ENCODE measurements at regions not wholly inside any gene's neighbourhood (a gene's known extent, or its start where the extent isn't known, plus 50 kb on each side); places are given as distances from the start of the nearest gene placed in this dataset.

GRCh38 chr17:14755002-14755401 is 454.1 kb downstream of the HS3ST3B1 start:
- no peak overlapping the region for H3K27ac ChIP-seq (ENCODE audit: low read length)
- no peaks in the 10 kb centered on the region for H3K9me3 ChIP-seq (ENCODE audit: low read length)
- no peak overlapping the region for H2AFZ ChIP-seq (ENCODE audit: low read length)
- H3K4me3 ChIP-seq (ENCODE audit: low read length): no peak overlapping the region
- no peaks in the 10 kb centered on the region for H3K27me3 ChIP-seq (ENCODE audit: low read length)
- no peaks in the 10 kb centered on the region for H3K36me3 ChIP-seq (ENCODE audit: insufficient read depth, low read length)
- no peaks in the 10 kb centered on the region for H3K79me2 ChIP-seq (ENCODE audit: low read length)
- no peak overlapping the region for H3K4me2 ChIP-seq (ENCODE audit: low read depth, low read length, poor library complexity, severe bottlenecking)
- no peak for DNase-seq
- no peaks in the 10 kb centered on the region for H3K9me2 ChIP-seq (replicated peaks; ENCODE audit: insufficient read depth, low read length)
- no peak overlapping the region for H3K9ac ChIP-seq (ENCODE audit: low read length)
- H4K20me1 ChIP-seq (ENCODE audit: insufficient read depth, low read depth, low read length): no peaks in the 10 kb centered on the region
- no peaks in the 10 kb centered on the region for H3K4me1 ChIP-seq (ENCODE audit: low read length)

DNA sequence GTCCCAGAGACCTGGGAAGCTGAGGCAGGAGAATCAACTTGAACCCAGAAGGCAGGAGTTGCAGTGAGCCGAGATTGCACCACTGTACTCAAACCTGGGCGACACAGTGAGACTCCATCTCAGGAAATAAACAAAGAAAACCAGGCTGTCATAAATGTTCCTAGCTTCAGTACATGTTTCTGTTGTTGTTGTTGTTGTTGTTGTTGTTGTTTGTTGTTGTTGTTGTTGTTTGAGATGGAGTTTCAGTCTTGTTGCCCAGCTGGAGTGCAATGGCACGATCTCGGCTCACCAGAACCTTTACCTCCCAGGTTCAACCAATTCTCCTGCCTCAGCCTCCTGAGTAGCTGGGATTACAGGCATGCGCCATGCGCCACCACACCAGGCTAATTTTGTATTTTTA is 452.5 kb downstream of the HS3ST3B1 start:
- Histone ChIP-seq H3K4me2 (ENCODE audit: low read depth, low read length, poor library complexity, severe bottlenecking) (no peak overlapping the region), H2AFZ (ENCODE audit: low read length) (no peak overlapping the region), H4K20me1 (ENCODE audit: insufficient read depth, low read depth, low read length) (no peaks in the 10 kb centered on the region), H3K36me3 (ENCODE audit: insufficient read depth, low read length) (no peaks in the 10 kb centered on the region), H3K9me3 (ENCODE audit: low read length) (no peaks in the 10 kb centered on the region), H3K9ac (ENCODE audit: low read length) (no peak overlapping the region), H3K27ac (ENCODE audit: low read length) (no peak overlapping the region), H3K27me3 (ENCODE audit: low read length) (no peaks in the 10 kb centered on the region), H3K4me1 (ENCODE audit: low read length) (no peaks in the 10 kb centered on the region), H3K9me2 (replicated peaks; ENCODE audit: insufficient read depth, low read length) (no peaks in the 10 kb centered on the region), H3K79me2 (ENCODE audit: low read length) (no peaks in the 10 kb centered on the region), H3K4me3 (ENCODE audit: low read length) (no peak overlapping the region)
- DNase-seq: no peak

DNA sequence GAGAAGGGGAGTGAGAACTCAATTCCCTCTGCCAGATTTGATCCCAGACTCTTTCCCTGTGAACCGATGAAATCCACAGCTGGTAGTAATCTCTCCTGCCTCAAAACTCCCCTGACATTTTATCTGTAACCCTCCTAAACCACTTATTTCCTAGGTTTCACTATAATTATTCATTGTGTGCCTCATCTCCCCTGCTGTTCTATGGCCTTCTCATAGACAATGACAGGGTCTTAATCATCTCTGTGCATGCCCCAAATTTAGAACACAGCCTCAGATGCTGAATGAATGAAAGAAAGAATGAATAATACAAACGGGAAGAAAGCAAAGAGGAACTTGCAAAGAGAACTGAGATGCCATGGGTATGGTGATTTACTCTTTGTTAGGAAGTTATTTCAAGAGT is 451.1 kb downstream of the HS3ST3B1 start:
- no peaks in the 10 kb centered on the region for H4K20me1 ChIP-seq (ENCODE audit: insufficient read depth, low read depth, low read length)
- H3K4me3 ChIP-seq (ENCODE audit: low read length): no peak overlapping the region
- H3K9me3 ChIP-seq (ENCODE audit: low read length): no peaks in the 10 kb centered on the region
- no peaks in the 10 kb centered on the region for H3K79me2 ChIP-seq (ENCODE audit: low read length)
- no peak overlapping the region for H3K4me2 ChIP-seq (ENCODE audit: low read depth, low read length, poor library complexity, severe bottlenecking)
- H3K27me3 ChIP-seq (ENCODE audit: low read length): no peaks in the 10 kb centered on the region
- H3K4me1 ChIP-seq (ENCODE audit: low read length): no peaks in the 10 kb centered on the region
- H3K9ac ChIP-seq (ENCODE audit: low read length): no peak overlapping the region
- H2AFZ ChIP-seq (ENCODE audit: low read length): no peak overlapping the region
- H3K9me2 ChIP-seq (replicated peaks; ENCODE audit: insufficient read depth, low read length): no peaks in the 10 kb centered on the region
- no peak for DNase-seq
- no peak overlapping the region for H3K27ac ChIP-seq (ENCODE audit: low read length)
- H3K36me3 ChIP-seq (ENCODE audit: insufficient read depth, low read length): no peaks in the 10 kb centered on the region

GRCh38 chr17:14750866-14751265 is 450.0 kb downstream of the HS3ST3B1 start:
- Histone ChIP-seq H3K9me2 (replicated peaks; ENCODE audit: insufficient read depth, low read length) (no peaks in the 10 kb centered on the region), H3K79me2 (ENCODE audit: low read length) (no peaks in the 10 kb centered on the region), H3K27ac (ENCODE audit: low read length) (no peak overlapping the region), H3K4me2 (ENCODE audit: low read depth, low read length, poor library complexity, severe bottlenecking) (no peak overlapping the region), H4K20me1 (ENCODE audit: insufficient read depth, low read depth, low read length) (no peaks in the 10 kb centered on the region), H3K4me3 (ENCODE audit: low read length) (no peak overlapping the region), H3K4me1 (ENCODE audit: low read length) (no peaks in the 10 kb centered on the region), H3K27me3 (ENCODE audit: low read length) (no peaks in the 10 kb centered on the region), H2AFZ (ENCODE audit: low read length) (no peak overlapping the region), H3K9me3 (ENCODE audit: low read length) (no peaks in the 10 kb centered on the region), H3K36me3 (ENCODE audit: insufficient read depth, low read length) (no peaks in the 10 kb centered on the region), H3K9ac (ENCODE audit: low read length) (no peak overlapping the region)
- DNase-seq: no peak

GRCh38 chr17:14749269-14749668 is 448.4 kb downstream of the HS3ST3B1 start:
- Histone ChIP-seq H3K4me3 (ENCODE audit: low read length) (no peak overlapping the region), H3K4me1 (ENCODE audit: low read length) (no peaks in the 10 kb centered on the region), H3K4me2 (ENCODE audit: low read depth, low read length, poor library complexity, severe bottlenecking) (no peak overlapping the region), H3K9me2 (replicated peaks; ENCODE audit: insufficient read depth, low read length) (no peaks in the 10 kb centered on the region), H3K27ac (ENCODE audit: low read length) (no peak overlapping the region), H3K27me3 (ENCODE audit: low read length) (no peaks in the 10 kb centered on the region), H3K79me2 (ENCODE audit: low read length) (no peaks in the 10 kb centered on the region), H4K20me1 (ENCODE audit: insufficient read depth, low read depth, low read length) (no peaks in the 10 kb centered on the region), H3K36me3 (ENCODE audit: insufficient read depth, low read length) (no peaks in the 10 kb centered on the region), H3K9me3 (ENCODE audit: low read length) (no peaks in the 10 kb centered on the region), H3K9ac (ENCODE audit: low read length) (no peak overlapping the region), H2AFZ (ENCODE audit: low read length) (no peak overlapping the region)
- DNase-seq: no peak

- H4K20me1 ChIP-seq (ENCODE audit: insufficient read depth, low read depth, low read length): no peaks in the 10 kb centered on the region
- DNase-seq: no peak
- H3K9ac ChIP-seq (ENCODE audit: low read length): no peak overlapping the region
- H3K79me2 ChIP-seq (ENCODE audit: low read length): no peaks in the 10 kb centered on the region
- no peaks in the 10 kb centered on the region for H3K36me3 ChIP-seq (ENCODE audit: insufficient read depth, low read length)
- H3K27me3 ChIP-seq (ENCODE audit: low read length): no peaks in the 10 kb centered on the region
- no peaks in the 10 kb centered on the region for H3K9me2 ChIP-seq (replicated peaks; ENCODE audit: insufficient read depth, low read length)
- H2AFZ ChIP-seq (ENCODE audit: low read length): no peak overlapping the region
- H3K9me3 ChIP-seq (ENCODE audit: low read length): no peaks in the 10 kb centered on the region
- H3K27ac ChIP-seq (ENCODE audit: low read length): no peak overlapping the region
- H3K4me3 ChIP-seq (ENCODE audit: low read length): no peak overlapping the region
- no peak overlapping the region for H3K4me2 ChIP-seq (ENCODE audit: low read depth, low read length, poor library complexity, severe bottlenecking)
- H3K4me1 ChIP-seq (ENCODE audit: low read length): no peaks in the 10 kb centered on the region
These were observed 447.3 kb downstream of the HS3ST3B1 start for GRCh38 chr17:14748036-14748710.

DNA sequence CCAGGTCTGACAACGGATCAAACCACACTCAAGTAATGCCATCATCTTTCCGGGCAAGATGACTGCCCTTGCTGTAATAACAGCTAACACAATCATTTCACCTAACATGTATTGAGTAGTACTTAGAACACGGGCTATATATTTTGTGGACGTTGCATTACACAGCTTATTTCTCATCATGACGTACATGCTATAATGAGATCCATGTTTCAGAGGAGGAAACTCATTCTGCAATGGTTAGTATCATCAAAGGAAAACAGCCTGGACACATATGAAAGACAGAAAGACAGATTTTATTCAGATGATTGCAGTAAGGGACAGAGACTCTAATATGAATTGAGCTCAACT is 446.7 kb downstream of the HS3ST3B1 start:
- H2AFZ ChIP-seq (ENCODE audit: low read length): no peak overlapping the region
- H3K9me2 ChIP-seq (replicated peaks; ENCODE audit: insufficient read depth, low read length): no peaks in the 10 kb centered on the region
- no peak overlapping the region for H3K4me3 ChIP-seq (ENCODE audit: low read length)
- no peaks in the 10 kb centered on the region for H3K36me3 ChIP-seq (ENCODE audit: insufficient read depth, low read length)
- H3K27me3 ChIP-seq (ENCODE audit: low read length): no peaks in the 10 kb centered on the region
- no peak overlapping the region for H3K4me2 ChIP-seq (ENCODE audit: low read depth, low read length, poor library complexity, severe bottlenecking)
- H3K4me1 ChIP-seq (ENCODE audit: low read length): no peaks in the 10 kb centered on the region
- H3K9me3 ChIP-seq (ENCODE audit: low read length): no peaks in the 10 kb centered on the region
- H4K20me1 ChIP-seq (ENCODE audit: insufficient read depth, low read depth, low read length): no peaks in the 10 kb centered on the region
- DNase-seq: no peak
- H3K9ac ChIP-seq (ENCODE audit: low read length): no peak overlapping the region
- no peak overlapping the region for H3K27ac ChIP-seq (ENCODE audit: low read length)
- H3K79me2 ChIP-seq (ENCODE audit: low read length): no peaks in the 10 kb centered on the region

DNA sequence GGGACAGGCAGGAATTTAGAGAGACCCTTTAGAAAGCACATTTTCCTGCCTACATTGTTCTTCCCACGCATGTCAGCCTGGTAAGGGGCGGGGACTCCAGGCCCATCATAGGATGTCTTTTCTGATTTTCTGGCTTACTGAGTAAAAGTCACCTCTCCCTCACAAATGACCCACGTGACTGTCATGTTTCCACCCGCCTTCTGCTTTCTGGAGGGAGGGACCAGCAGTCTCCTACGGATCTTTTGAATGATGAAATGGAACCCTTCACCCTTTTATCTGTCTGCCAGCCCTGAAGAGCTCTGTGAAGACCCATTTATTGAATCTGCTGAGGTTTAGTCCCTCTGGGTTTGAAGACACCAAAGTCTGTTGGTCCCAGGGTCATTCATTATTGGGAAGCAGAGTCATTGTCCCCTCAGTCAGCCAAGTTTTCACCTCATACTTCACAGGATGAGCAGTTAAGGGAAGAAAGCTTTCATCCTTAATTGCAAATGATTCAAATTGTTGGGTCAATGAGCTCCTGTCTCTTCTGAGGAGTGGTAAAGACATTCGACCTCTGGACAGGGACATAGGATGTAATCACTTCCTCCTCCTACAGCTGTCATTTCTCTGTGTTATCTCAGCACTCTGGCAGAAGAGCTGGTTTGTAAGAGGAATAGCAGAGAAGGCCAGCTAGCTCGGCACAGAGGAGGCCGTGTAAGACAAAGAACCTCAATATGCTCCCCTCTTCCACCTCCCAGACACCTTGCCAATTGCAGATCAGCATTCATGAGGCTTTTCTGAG is 446.1 kb downstream of the HS3ST3B1 start:
- H3K27me3 ChIP-seq (ENCODE audit: low read length): no peaks in the 10 kb centered on the region
- no peak overlapping the region for H3K4me3 ChIP-seq (ENCODE audit: low read length)
- no peak overlapping the region for H3K4me2 ChIP-seq (ENCODE audit: low read depth, low read length, poor library complexity, severe bottlenecking)
- no peak overlapping the region for H2AFZ ChIP-seq (ENCODE audit: low read length)
- H3K79me2 ChIP-seq (ENCODE audit: low read length): no peaks in the 10 kb centered on the region
- no peaks in the 10 kb centered on the region for H3K9me2 ChIP-seq (replicated peaks; ENCODE audit: insufficient read depth, low read length)
- H3K36me3 ChIP-seq (ENCODE audit: insufficient read depth, low read length): no peaks in the 10 kb centered on the region
- no peaks in the 10 kb centered on the region for H3K4me1 ChIP-seq (ENCODE audit: low read length)
- no peak overlapping the region for H3K9ac ChIP-seq (ENCODE audit: low read length)
- H3K27ac ChIP-seq (ENCODE audit: low read length): no peak overlapping the region
- no peak for DNase-seq
- no peaks in the 10 kb centered on the region for H4K20me1 ChIP-seq (ENCODE audit: insufficient read depth, low read depth, low read length)
- no peaks in the 10 kb centered on the region for H3K9me3 ChIP-seq (ENCODE audit: low read length)
